Endothelial cell of umbilical vein (primary cell): ENCODE measurements at regions not wholly inside any gene's neighbourhood (a gene's known extent, or its start where the extent isn't known, plus 50 kb on each side); places are given as distances from the start of the nearest gene placed in this dataset.

Experiments
- BruUV-seq: library from RNA; stranded (reverse); fragments of 400-500 nt; replicated peaks from 2 replicates; lab custom pipeline; 2021; lab: Mats Ljungman, UMichigan
- CTCF ChIA-PET: fragments of 300-600, 350-600 bp; sonication (Branson Sonifier 250); formaldehyde crosslinking; loops from one replicate; lab custom pipeline; 2021; ENCODE audit warnings: antibody characterized with exemption, inconsistent platforms; lab: Charles Lee
- POLR2A ChIA-PET: fragments of 300-600, 350-600 bp; sonication (Branson Sonifier 250); formaldehyde crosslinking; loops from one replicate; lab custom pipeline; 2021; ENCODE audit warnings: antibody characterized with exemption, inconsistent platforms; lab: Charles Lee
- DNase-seq: peaks from one replicate; pipeline ENCODE4 v3.0.0-alpha.2; 2011; ENCODE audit warnings: low read depth, low spot score
- FAIRE-seq: peaks from 2 replicates; lab custom pipeline; 2011; peaks lifted over from hg19 to GRCh38; lab: Jason Lieb, UNC
- H2AFZ ChIP-seq: 2 replicates; pipeline ENCODE4 v1.6.0; 2012; ENCODE audit warnings: low read depth, low read length, control low read depth, inconsistent platforms
- H3K27ac ChIP-seq: 2 replicates; pipeline ENCODE4 v1.5.1; 2011; ENCODE audit warnings: low read depth, mild to moderate bottlenecking, control low read depth, low read length, moderate library complexity; ENCODE audit not compliant: insufficient read depth
- H3K27me3 ChIP-seq, 2 experiments: 2 replicates each; pipeline versions ENCODE4 v1.6.0 to v1.6.1; 2011; ENCODE audit warnings: low read length in 2 of 2, mixed read lengths in 1 of 2; ENCODE audit not compliant: control insufficient read depth in 2 of 2, insufficient read depth in 2 of 2
- H3K36me3 ChIP-seq, 2 experiments: 2 replicates in 1 of 2; 3 replicates in 1 of 2; pipeline ENCODE4 v1.5.1; 2011; ENCODE audit warnings: low read length in 2 of 2, mild to moderate bottlenecking in 1 of 2, moderate library complexity in 1 of 2; ENCODE audit not compliant: control insufficient read depth in 2 of 2, insufficient read depth in 2 of 2; ENCODE audit errors: extremely low read depth in 1 of 2
- H3K4me1 ChIP-seq: 3 replicates; pipeline ENCODE4 v1.5.1; 2011; ENCODE audit warnings: mild to moderate bottlenecking, low read length; ENCODE audit not compliant: control insufficient read depth, insufficient read depth; ENCODE audit errors: extremely low read depth
- H3K4me2 ChIP-seq: 2 replicates; pipeline ENCODE4 v1.6.1; 2011; ENCODE audit warnings: low read length, control low read depth, mixed read lengths; ENCODE audit not compliant: insufficient read depth
- H3K4me3 ChIP-seq, 3 experiments: fragments of 200-600 bp in 1 of 3; sonication (generic), shearing (Covaris generic) in 1 of 3; replicated peaks in 1 of 3; 2 replicates each; pipeline ENCODE4 v1.5.1; 2011 to 2016; ENCODE audit warnings: control low read depth in 3 of 3, low read length in 3 of 3, mild to moderate bottlenecking in 2 of 3, inconsistent platforms in 1 of 3, low read depth in 1 of 3, moderate library complexity in 1 of 3; ENCODE audit not compliant: insufficient read depth in 1 of 3
- H3K79me2 ChIP-seq: 2 replicates; pipeline ENCODE4 v1.6.0; 2012; ENCODE audit warnings: low read length, inconsistent platforms; ENCODE audit not compliant: control insufficient read depth, insufficient read depth
- H3K9ac ChIP-seq: replicated peaks from 2 replicates; pipeline ENCODE3; 2011; ENCODE audit warnings: low read length, control low read depth; ENCODE audit not compliant: insufficient read depth; ENCODE audit errors: extremely low read depth
- H3K9me1 ChIP-seq: replicated peaks from 3 replicates; pipeline ENCODE4 v1.6.0; 2011; ENCODE audit warnings: mild to moderate bottlenecking, low read length; ENCODE audit not compliant: control insufficient read depth, insufficient read depth; ENCODE audit errors: extremely low read depth
- H3K9me3 ChIP-seq: replicated peaks from 2 replicates; pipeline ENCODE4 v1.5.1; 2012; ENCODE audit warnings: low read length, inconsistent platforms; ENCODE audit not compliant: control insufficient read depth, insufficient read depth
- H4K20me1 ChIP-seq: replicated peaks from 2 replicates; pipeline ENCODE3; 2011; ENCODE audit warnings: mild to moderate bottlenecking, low read length; ENCODE audit not compliant: control insufficient read depth, insufficient read depth; ENCODE audit errors: extremely low read depth
- EZH2 ChIP-seq: IDR thresholded peaks from 2 replicates; pipeline ENCODE4 v1.6.1; 2012; ENCODE audit warnings: borderline replicate concordance, low read depth, mild to moderate bottlenecking, moderate library complexity, low read length, inconsistent platforms; ENCODE audit not compliant: severe bottlenecking
- FOS ChIP-seq: IDR thresholded peaks from 2 replicates; pipeline ENCODE4 v1.6.1; 2011; ENCODE audit warnings: mild to moderate bottlenecking, low read length, moderate library complexity, borderline replicate concordance; ENCODE audit not compliant: insufficient read depth
- GATA2 ChIP-seq: IDR thresholded peaks from 2 replicates; pipeline ENCODE4 v1.7.0; 2011; ENCODE audit warnings: low read depth, mild to moderate bottlenecking, moderate library complexity, mixed read lengths, low read length; ENCODE audit not compliant: insufficient read length, insufficient read depth
- JUN ChIP-seq: IDR thresholded peaks from 2 replicates; pipeline ENCODE4 v1.6.1; 2011; ENCODE audit warnings: borderline replicate concordance, low read depth; ENCODE audit not compliant: insufficient read length, insufficient read depth
- MYC ChIP-seq: IDR thresholded peaks from one replicate; pipeline ENCODE4 v1.6.1; 2011; ENCODE audit warnings: mild to moderate bottlenecking, low read depth, low read length
- POLR2A ChIP-seq: IDR thresholded peaks from 2 replicates; pipeline ENCODE4 v1.6.1; 2012; ENCODE audit warnings: low read depth, mild to moderate bottlenecking, control low read depth, low read length
- POLR2AphosphoS5 ChIP-seq: IDR thresholded peaks from 2 replicates; pipeline ENCODE4 v1.6.1; 2012; ENCODE audit warnings: low read depth, mild to moderate bottlenecking, control low read depth, low read length, moderate library complexity; ENCODE audit not compliant: insufficient read depth
- dilution Hi-C: fragments of 300-500 bp; cut with MboI; formaldehyde crosslinking; loops from one replicate; pipeline ENCODE4 v1.15.0; 2019; ENCODE audit warnings: low sequenced_read_pairs; ENCODE audit not compliant: extremely low pct_ligation_motif_present
- intact Hi-C: fragments of 100-400 bp; cut with micrococcal nuclease; formaldehyde crosslinking; loops from one replicate; pipeline ENCODE4 v1.10.0; 2022
- TF ChIP-seq, protein P1 (sequence below): IDR thresholded peaks from 2 replicates; pipeline ENCODE4 v1.6.1; 2011; ENCODE audit not compliant: insufficient read depth, insufficient read length
- TF ChIP-seq, protein P2 (sequence below), 2 donors: IDR thresholded peaks; 1 replicate in 1 of 2; 2 replicates in 1 of 2; pipeline ENCODE4 v1.5.1; 2011; ENCODE audit warnings: low read length in 2 of 2, mild to moderate bottlenecking in 2 of 2, moderate library complexity in 2 of 2, control low read depth in 1 of 2, inconsistent platforms in 1 of 2, low read depth in 1 of 2; ENCODE audit not compliant: insufficient read depth in 1 of 2; ENCODE audit errors: extremely low read depth in 1 of 2

DNA sequence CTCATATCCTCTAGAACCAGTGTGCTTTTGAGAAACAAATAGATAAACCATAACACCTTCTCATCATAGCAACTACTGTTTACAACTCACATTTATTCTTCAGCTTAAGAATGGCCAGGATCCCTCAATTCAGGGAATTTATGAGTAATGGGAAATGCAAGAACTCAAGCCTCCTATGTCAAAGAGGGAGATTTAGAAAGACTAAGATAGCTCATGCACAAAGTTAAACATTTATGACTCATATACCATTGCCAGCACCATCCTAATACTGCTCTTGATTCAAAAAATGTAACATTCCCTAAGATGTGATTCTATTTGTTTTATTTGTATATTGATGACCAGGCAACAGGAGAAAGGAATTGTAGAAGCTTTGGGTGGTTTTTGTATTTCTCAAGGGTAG lies 172.8 kb downstream of the CYP26B1 start:
- POLR2A ChIA-PET: no interaction called here
- no peak overlapping the region for H3K27ac ChIP-seq
- H3K9me1 ChIP-seq: no peaks in the 10 kb centered on the region
- no peaks in the 10 kb centered on the region for H3K36me3 ChIP-seq
- no peaks in the 10 kb centered on the region for H4K20me1 ChIP-seq
- no peak overlapping the region for H2AFZ ChIP-seq
- H3K9me3 ChIP-seq: no peaks in the 10 kb centered on the region
- no peak overlapping the region for H3K4me3 ChIP-seq
- no peak overlapping the region for H3K4me2 ChIP-seq
- intact Hi-C loops (no loop called here), dilution Hi-C loops (no loop called here)
- H3K4me1 ChIP-seq: no peaks in the 10 kb centered on the region
- no peak for TF ChIP-seq JUN
- TF ChIP-seq FOS: no peak
- no peak for TF ChIP-seq MYC
- TF ChIP-seq, protein P1, sequence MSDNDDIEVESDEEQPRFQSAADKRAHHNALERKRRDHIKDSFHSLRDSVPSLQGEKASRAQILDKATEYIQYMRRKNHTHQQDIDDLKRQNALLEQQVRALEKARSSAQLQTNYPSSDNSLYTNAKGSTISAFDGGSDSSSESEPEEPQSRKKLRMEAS: no peak
- no peak for TF ChIP-seq POLR2A
- no peak for TF ChIP-seq GATA2
- FAIRE-seq (no peak), DNase-seq (no peak)
- CTCF ChIA-PET: no interaction called here
- no peak overlapping the region for H3K9ac ChIP-seq
- BruUV-seq: no TSS peak
- no peaks in the 10 kb centered on the region for H3K79me2 ChIP-seq
- H3K27me3 ChIP-seq: peaks cover 9 to 16% of the 10 kb centered on the region in 2 experiments

DNA sequence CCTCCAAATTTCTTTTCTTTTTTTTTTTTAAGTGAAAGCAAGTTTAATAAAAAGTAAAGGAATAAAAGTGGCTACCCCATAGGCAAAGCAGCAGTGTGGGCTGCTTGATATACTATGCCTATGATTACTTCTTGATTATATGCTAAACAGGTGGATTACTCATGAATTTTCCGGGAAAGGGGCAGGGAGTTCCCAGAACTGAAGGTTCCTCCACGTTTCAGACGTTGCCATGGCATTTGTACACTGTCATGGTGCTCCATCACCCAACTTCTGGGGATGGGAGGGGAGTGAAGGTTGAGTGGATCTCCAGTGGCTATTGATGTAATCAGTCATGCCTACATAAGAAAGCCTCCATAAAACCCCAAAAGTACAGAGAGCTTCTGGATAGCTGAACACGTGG lies 176.2 kb downstream of the CYP26B1 start:
- POLR2A ChIA-PET: no interaction called here
- Histone ChIP-seq H3K27ac (no peak overlapping the region), H3K9me3 (no peaks in the 10 kb centered on the region), H3K79me2 (no peaks in the 10 kb centered on the region), H3K4me1 (no peaks in the 10 kb centered on the region), H4K20me1 (no peaks in the 10 kb centered on the region), H2AFZ (no peak overlapping the region), H3K27me3 (peaks cover 10 to 14% of the 10 kb centered on the region in 2 experiments), H3K4me2 (no peak overlapping the region), H3K9me1 (no peaks in the 10 kb centered on the region), H3K9ac (no peak overlapping the region), H3K4me3 (no peak overlapping the region), H3K36me3 (no peaks in the 10 kb centered on the region)
- TF ChIP-seq POLR2A (no peak), GATA2 (no peak), EZH2 (no peak), JUN (no peak), POLR2AphosphoS5 (no peak), FOS (no peak), MYC (no peak)
- TF ChIP-seq, protein P2, sequence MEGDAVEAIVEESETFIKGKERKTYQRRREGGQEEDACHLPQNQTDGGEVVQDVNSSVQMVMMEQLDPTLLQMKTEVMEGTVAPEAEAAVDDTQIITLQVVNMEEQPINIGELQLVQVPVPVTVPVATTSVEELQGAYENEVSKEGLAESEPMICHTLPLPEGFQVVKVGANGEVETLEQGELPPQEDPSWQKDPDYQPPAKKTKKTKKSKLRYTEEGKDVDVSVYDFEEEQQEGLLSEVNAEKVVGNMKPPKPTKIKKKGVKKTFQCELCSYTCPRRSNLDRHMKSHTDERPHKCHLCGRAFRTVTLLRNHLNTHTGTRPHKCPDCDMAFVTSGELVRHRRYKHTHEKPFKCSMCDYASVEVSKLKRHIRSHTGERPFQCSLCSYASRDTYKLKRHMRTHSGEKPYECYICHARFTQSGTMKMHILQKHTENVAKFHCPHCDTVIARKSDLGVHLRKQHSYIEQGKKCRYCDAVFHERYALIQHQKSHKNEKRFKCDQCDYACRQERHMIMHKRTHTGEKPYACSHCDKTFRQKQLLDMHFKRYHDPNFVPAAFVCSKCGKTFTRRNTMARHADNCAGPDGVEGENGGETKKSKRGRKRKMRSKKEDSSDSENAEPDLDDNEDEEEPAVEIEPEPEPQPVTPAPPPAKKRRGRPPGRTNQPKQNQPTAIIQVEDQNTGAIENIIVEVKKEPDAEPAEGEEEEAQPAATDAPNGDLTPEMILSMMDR (IDR thresholded peaks at IDR 0.05; ENCODE audit: extremely low read depth in 1 of 2, insufficient read depth in 1 of 2, low read depth in 1 of 2, low read length in 2 of 2): no peak
- TF ChIP-seq, protein P1: no peak
- BruUV-seq: no TSS peak
- DNase-seq (no peak), FAIRE-seq (no peak)
- intact Hi-C loops (no loop called here), dilution Hi-C loops (no loop called here)
- CTCF ChIA-PET: no interaction called here
